GM12878 (cell line): ENCODE measurements at regions not wholly inside any gene's neighbourhood (a gene's known extent, or its start where the extent isn't known, plus 50 kb on each side); places are given as distances from the start of the nearest gene placed in this dataset.

Experiments
- ATAC-seq: fragments of 200-7000 bp; cut with Tn5 transposase; 3 replicates; pipeline ENCODE4 v1.9.1; 2020; ENCODE audit warnings: mild to moderate bottlenecking, moderate library complexity
- BruUV-seq: library from RNA; stranded (reverse); fragments of 400-500 nt; replicated peaks from 2 replicates; lab custom pipeline; 2021; lab: Mats Ljungman, UMichigan
- CTCF ChIA-PET: fragments of 300-600 bp; sonication (Branson Sonifier 250); formaldehyde crosslinking; extraction: SDS; loops from one replicate; lab custom pipeline; 2021; ENCODE audit warnings: inconsistent platforms; lab: Yijun Ruan, JAX
- POLR2A ChIA-PET: fragments of 350-600 bp; formaldehyde crosslinking; extraction: SDS; loops from one replicate; lab custom pipeline; 2021; ENCODE audit warnings: inconsistent platforms; lab: Charles Lee
- RAD21 ChIA-PET: fragments of 300-600 bp; sonication (Branson Sonifier 250); formaldehyde crosslinking; loops from one replicate; lab custom pipeline; 2023; ENCODE audit warnings: antibody characterized with exemption; ENCODE audit not compliant: unreplicated experiment; lab: Charles Lee
- SMC1A ChIA-PET: fragments of 300-600 bp; sonication (Branson Sonifier 250); formaldehyde crosslinking; loops from one replicate; lab custom pipeline; 2023; ENCODE audit not compliant: unreplicated experiment, uncharacterized antibody; lab: Charles Lee
- DNase-seq: peaks from one replicate; pipeline ENCODE4 v3.0.0-alpha.2; 2011; ENCODE audit warnings: low read depth, low spot score
- FAIRE-seq: peaks from 3 replicates; lab custom pipeline; 2011; peaks lifted over from hg19 to GRCh38; lab: Jason Lieb, UNC
- H2AFZ ChIP-seq: 2 replicates; pipeline ENCODE4 v1.6.0; 2011; ENCODE audit warnings: low read depth, low read length, control low read depth; ENCODE audit not compliant: control insufficient read depth
- H3K27ac ChIP-seq: 2 replicates; pipeline ENCODE4 v1.5.1; 2011; ENCODE audit warnings: control low read depth; ENCODE audit not compliant: control insufficient read depth, insufficient read depth
- H3K27me3 ChIP-seq, 2 experiments: replicated peaks in 1 of 2; 2 replicates each; pipeline versions ENCODE4 v1.6.0 to v1.6.1; 2011; ENCODE audit warnings: low read length in 1 of 2; ENCODE audit not compliant: control insufficient read depth in 2 of 2, insufficient read depth in 2 of 2
- H3K36me3 ChIP-seq, 2 experiments: 2 replicates each; pipeline ENCODE4 v1.5.1; 2011; ENCODE audit warnings: low read length in 1 of 2; ENCODE audit not compliant: control insufficient read depth in 2 of 2, insufficient read depth in 2 of 2
- H3K4me1 ChIP-seq: 2 replicates; pipeline ENCODE4 v1.6.1; 2011; ENCODE audit warnings: mild to moderate bottlenecking, low read length, moderate library complexity, mixed read lengths; ENCODE audit not compliant: control insufficient read depth, insufficient read depth
- H3K4me2 ChIP-seq: 2 replicates; pipeline ENCODE4 v1.6.0; 2011; ENCODE audit warnings: control low read depth; ENCODE audit not compliant: control insufficient read depth, insufficient read depth
- H3K4me3 ChIP-seq: fragments of 200-600 bp; sonication (generic); 2 replicates; pipeline ENCODE4 v1.5.1; 2016
- H3K79me2 ChIP-seq: 2 replicates; pipeline ENCODE4 v1.6.0; 2011; ENCODE audit warnings: low read length; ENCODE audit not compliant: control insufficient read depth, insufficient read depth
- H3K9ac ChIP-seq: 2 replicates; pipeline ENCODE4 v1.8.0; 2011; ENCODE audit warnings: low read length, control low read depth, mixed read lengths; ENCODE audit not compliant: control insufficient read depth, insufficient read depth
- H3K9me3 ChIP-seq: replicated peaks from 3 replicates; pipeline ENCODE4 v1.5.1; 2011; ENCODE audit warnings: mild to moderate bottlenecking, low read length; ENCODE audit not compliant: control insufficient read depth, insufficient read depth
- H4K20me1 ChIP-seq: 2 replicates; pipeline ENCODE4 v1.6.0; 2011; ENCODE audit not compliant: control insufficient read depth, insufficient read depth
- BHLHE40 ChIP-seq, 2 experiments: fragments of 450-650 bp in 1 of 2; IDR thresholded peaks; 2 replicates each; pipeline ENCODE4 v1.6.1; 2011 to 2017; ENCODE audit warnings: low read depth in 2 of 2, borderline replicate concordance in 1 of 2, improper control_type of control experiment in 1 of 2, low read length in 1 of 2, mild to moderate bottlenecking in 1 of 2
- CEBPB ChIP-seq, 2 experiments: fragments of 150-350 bp in 1 of 2; IDR thresholded peaks; 2 replicates each; pipeline ENCODE4 v1.6.1; 2012 to 2014; ENCODE audit warnings: low read depth in 2 of 2, low read length in 2 of 2, borderline replicate concordance in 1 of 2, inconsistent platforms in 1 of 2
- IKZF2 ChIP-seq, 2 experiments: fragments of 450-650 bp; IDR thresholded peaks; 2 replicates each; pipeline ENCODE4 v1.6.1; 2017; ENCODE audit warnings: mild to moderate bottlenecking in 2 of 2, moderate library complexity in 2 of 2
- MTA2 ChIP-seq: fragments of 450-650 bp; IDR thresholded peaks from 2 replicates; pipeline ENCODE4 v1.6.1; 2016; ENCODE audit warnings: low read depth, mild to moderate bottlenecking, moderate library complexity
- NFYA ChIP-seq: IDR thresholded peaks from 2 replicates; pipeline ENCODE4 v1.6.1; 2011; ENCODE audit warnings: low read depth, mild to moderate bottlenecking, low read length, improper control_type of control experiment, borderline replicate concordance
- POLR2AphosphoS2 ChIP-seq: IDR thresholded peaks from 2 replicates; pipeline ENCODE4 v1.6.1; 2011; ENCODE audit warnings: low read depth, mild to moderate bottlenecking, low read length, improper control_type of control experiment, moderate library complexity
- REST ChIP-seq: IDR thresholded peaks from 2 replicates; pipeline ENCODE4 v1.6.1; 2012; ENCODE audit warnings: mild to moderate bottlenecking, low read depth, low read length
- RUNX3 ChIP-seq: IDR thresholded peaks from 2 replicates; pipeline ENCODE4 v1.6.1; 2012; ENCODE audit warnings: low read length, inconsistent platforms
- SPI1 ChIP-seq: IDR thresholded peaks from 2 replicates; pipeline ENCODE4 v1.6.1; 2011; ENCODE audit warnings: low read depth, mild to moderate bottlenecking, low read length, moderate library complexity, borderline replicate concordance; ENCODE audit not compliant: insufficient read depth
- SUZ12 ChIP-seq: fragments of 200-600 bp; sonication (generic); IDR thresholded peaks from one replicate; pipeline ENCODE4 v1.6.1; 2018; ENCODE audit warnings: antibody characterized with exemption, mild to moderate bottlenecking; ENCODE audit not compliant: unreplicated experiment
- TCF12 ChIP-seq: IDR thresholded peaks from 2 replicates; pipeline ENCODE4 v1.6.1; 2011; ENCODE audit warnings: low read depth, mild to moderate bottlenecking, low read length
- ZNF217 ChIP-seq: fragments of 450-650 bp; IDR thresholded peaks from 2 replicates; pipeline ENCODE4 v1.6.1; 2017; ENCODE audit warnings: antibody characterized with exemption, mild to moderate bottlenecking
- ZSCAN29 ChIP-seq: fragments of 450-650 bp; IDR thresholded peaks from 2 replicates; pipeline ENCODE4 v1.6.1; 2017; ENCODE audit warnings: mild to moderate bottlenecking, moderate library complexity
- WGBS: methylation state at CpG from one replicate; pipeline ENCODE4 v1.1.6; 2016; ENCODE audit warnings: low lambda C conversion rate; ENCODE audit not compliant: insufficient replicate concordance, insufficient coverage; ENCODE audit errors: missing lambda C conversion rate; 5-methylcytosine and 5-hydroxymethylcytosine counted together
- in situ Hi-C: fragments of 300-500 bp; cut with MboI; formaldehyde crosslinking; loops from 9 replicates; pipeline ENCODE4 v1.14.3; 2018; ENCODE audit warnings: mixed read lengths
- intact Hi-C: fragments of 100-400 bp; cut with micrococcal nuclease; formaldehyde crosslinking; loops from one replicate; pipeline ENCODE4 v1.14.2; 2022; ENCODE audit not compliant: unreplicated experiment
- TF ChIP-seq, protein P1 (sequence below): fragments of 450-650 bp; IDR thresholded peaks from 2 replicates; pipeline ENCODE4 v1.6.1; 2017; ENCODE audit warnings: mild to moderate bottlenecking, moderate library complexity

GRCh38 chr5:97576956-97577355 is 393.9 kb upstream of the RIOK2 start:
- ChIA-PET CTCF (no interaction called here), POLR2A (no interaction called here), RAD21 (no interaction called here), SMC1A (interaction anchor here (1.0 to 1.5 kb wide), 4 partner anchors 10 to 165 kb away, joined by 3 to 5 read pairs (median 3); no protein-coding TSS in a partner anchor)
- H3K4me2 ChIP-seq, result no peak overlapping the region
- no peak overlapping the region for H3K9ac ChIP-seq
- in situ Hi-C loops, result no loop called here
- H2AFZ ChIP-seq, result no peak overlapping the region
- H3K27ac ChIP-seq, result no peak overlapping the region
- 11% methylated on average over 2 of the region's 2 CpGs for WGBS
- H3K9me3 ChIP-seq, result no peaks in the 10 kb centered on the region; the same call in 2 of the 3 replicates
- DNase-seq (no peak), ATAC-seq (no peak), FAIRE-seq (no peak)
- H3K4me1 ChIP-seq, result no peaks in the 10 kb centered on the region
- H4K20me1 ChIP-seq, result no peaks in the 10 kb centered on the region
- intact Hi-C loops, result no loop called here
- H3K4me3 ChIP-seq, result no peak overlapping the region
- no peaks in the 10 kb centered on the region for H3K27me3 ChIP-seq
- BruUV-seq, result no TSS peak
- H3K36me3 ChIP-seq, result no peaks in the 10 kb centered on the region
- no peaks in the 10 kb centered on the region for H3K79me2 ChIP-seq
- no peak for TF ChIP-seq ZNF217
- TF ChIP-seq, protein P1, sequence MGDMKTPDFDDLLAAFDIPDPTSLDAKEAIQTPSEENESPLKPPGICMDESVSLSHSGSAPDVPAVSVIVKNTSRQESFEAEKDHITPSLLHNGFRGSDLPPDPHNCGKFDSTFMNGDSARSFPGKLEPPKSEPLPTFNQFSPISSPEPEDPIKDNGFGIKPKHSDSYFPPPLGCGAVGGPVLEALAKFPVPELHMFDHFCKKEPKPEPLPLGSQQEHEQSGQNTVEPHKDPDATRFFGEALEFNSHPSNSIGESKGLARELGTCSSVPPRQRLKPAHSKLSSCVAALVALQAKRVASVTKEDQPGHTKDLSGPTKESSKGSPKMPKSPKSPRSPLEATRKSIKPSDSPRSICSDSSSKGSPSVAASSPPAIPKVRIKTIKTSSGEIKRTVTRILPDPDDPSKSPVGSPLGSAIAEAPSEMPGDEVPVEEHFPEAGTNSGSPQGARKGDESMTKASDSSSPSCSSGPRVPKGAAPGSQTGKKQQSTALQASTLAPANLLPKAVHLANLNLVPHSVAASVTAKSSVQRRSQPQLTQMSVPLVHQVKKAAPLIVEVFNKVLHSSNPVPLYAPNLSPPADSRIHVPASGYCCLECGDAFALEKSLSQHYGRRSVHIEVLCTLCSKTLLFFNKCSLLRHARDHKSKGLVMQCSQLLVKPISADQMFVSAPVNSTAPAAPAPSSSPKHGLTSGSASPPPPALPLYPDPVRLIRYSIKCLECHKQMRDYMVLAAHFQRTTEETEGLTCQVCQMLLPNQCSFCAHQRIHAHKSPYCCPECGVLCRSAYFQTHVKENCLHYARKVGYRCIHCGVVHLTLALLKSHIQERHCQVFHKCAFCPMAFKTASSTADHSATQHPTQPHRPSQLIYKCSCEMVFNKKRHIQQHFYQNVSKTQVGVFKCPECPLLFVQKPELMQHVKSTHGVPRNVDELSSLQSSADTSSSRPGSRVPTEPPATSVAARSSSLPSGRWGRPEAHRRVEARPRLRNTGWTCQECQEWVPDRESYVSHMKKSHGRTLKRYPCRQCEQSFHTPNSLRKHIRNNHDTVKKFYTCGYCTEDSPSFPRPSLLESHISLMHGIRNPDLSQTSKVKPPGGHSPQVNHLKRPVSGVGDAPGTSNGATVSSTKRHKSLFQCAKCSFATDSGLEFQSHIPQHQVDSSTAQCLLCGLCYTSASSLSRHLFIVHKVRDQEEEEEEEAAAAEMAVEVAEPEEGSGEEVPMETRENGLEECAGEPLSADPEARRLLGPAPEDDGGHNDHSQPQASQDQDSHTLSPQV, result no peak
- TF ChIP-seq POLR2AphosphoS2, result no peak
- no peak for TF ChIP-seq BHLHE40 (IDR thresholded peaks at IDR 0.05; ENCODE audit: borderline replicate concordance in 1 of 2, low read depth in 2 of 2, low read length in 1 of 2)
- TF ChIP-seq CEBPB (IDR thresholded peaks at IDR 0.05; ENCODE audit: borderline replicate concordance in 1 of 2, low read depth in 2 of 2, low read length in 2 of 2), result no peak
- TF ChIP-seq SPI1, result no peak
- TF ChIP-seq MTA2, result no peak
- no peak for TF ChIP-seq IKZF2 (IDR thresholded peaks at IDR 0.05)
- no peak for TF ChIP-seq ZSCAN29
- TF ChIP-seq REST, result no peak
- TF ChIP-seq TCF12, result no peak
- TF ChIP-seq SUZ12, result no peak
- TF ChIP-seq NFYA, result no peak
- no peak for TF ChIP-seq RUNX3
